GM23338 (cell line): ENCODE measurements at regions not wholly inside any gene's neighbourhood (a gene's known extent, or its start where the extent isn't known, plus 50 kb on each side); places are given as distances from the start of the nearest gene placed in this dataset.

Experiments
- CREB1 ChIP-seq: fragments of 250-450 bp; sonication (Bioruptor Pico); IDR thresholded peaks from 2 replicates; pipeline ENCODE4 v1.5.0; 2020; ENCODE audit warnings: low read depth, mild to moderate bottlenecking, moderate library complexity
- CTCF ChIP-seq, 2 experiments: fragments of 200-600 bp in 1 of 2; sonication (generic) in 1 of 2; conservative IDR thresholded peaks; 2 replicates each; pipeline versions ENCODE4 v1.5.1 to v1.6.1; 2016 to 2017; ENCODE audit warnings: antibody characterized with exemption in 2 of 2, low read depth in 2 of 2, mild to moderate bottlenecking in 2 of 2, moderate library complexity in 1 of 2
- EZH2 ChIP-seq: fragments of 200-600 bp; sonication (generic); IDR thresholded peaks from one replicate; pipeline ENCODE4 v1.8.0; 2017; ENCODE audit warnings: antibody characterized with exemption, mild to moderate bottlenecking, low read depth; ENCODE audit not compliant: unreplicated experiment
- EZH2phosphoT487 ChIP-seq: fragments of 200-600 bp; sonication (generic); IDR thresholded peaks from one replicate; pipeline ENCODE4 v1.8.1; 2018; ENCODE audit warnings: antibody characterized with exemption; ENCODE audit not compliant: unreplicated experiment
- JUNB ChIP-seq: IDR thresholded peaks from one replicate; pipeline ENCODE4 v1.6.1; 2016; ENCODE audit warnings: antibody characterized with exemption; ENCODE audit not compliant: unreplicated experiment
- POLR2AphosphoS5 ChIP-seq: IDR thresholded peaks from 2 replicates; pipeline ENCODE4 v1.6.1; 2016; ENCODE audit warnings: antibody characterized with exemption, low read depth
- REST ChIP-seq: IDR thresholded peaks from one replicate; pipeline ENCODE4 v1.6.1; 2018; ENCODE audit warnings: antibody characterized with exemption; ENCODE audit not compliant: unreplicated experiment

DNA sequence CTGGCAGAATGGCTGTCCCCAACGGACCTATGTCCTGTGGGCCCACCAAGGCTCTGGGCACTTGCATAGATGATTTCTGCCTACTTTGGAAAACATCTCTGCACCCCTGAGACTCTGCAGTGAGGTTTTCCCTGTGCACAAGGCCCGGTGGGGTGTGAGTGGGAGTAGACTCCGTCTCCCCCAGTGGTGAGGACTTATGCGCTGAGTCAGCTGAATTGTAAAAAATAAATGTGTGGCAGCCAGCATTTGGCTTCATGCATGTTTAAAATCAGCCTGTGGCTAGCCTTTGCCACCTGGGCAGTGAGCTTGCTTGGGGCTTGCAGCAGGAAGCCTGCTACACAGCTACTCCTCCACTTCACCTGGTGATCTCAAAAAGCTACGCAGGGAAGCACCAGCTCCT lies 139.3 kb upstream of the WDR11 start:
- TF ChIP-seq CTCF (conservative IDR thresholded peaks at IDR 0.05; ENCODE audit: low read depth in 2 of 2) = no peak
- TF ChIP-seq REST = no peak
- no peak for TF ChIP-seq EZH2phosphoT487
- no peak for TF ChIP-seq EZH2
- no peak for TF ChIP-seq JUNB
- no peak for TF ChIP-seq CREB1
- TF ChIP-seq POLR2AphosphoS5 = no peak
